Activated naive CD4-positive, alpha-beta T cell (primary cell): ENCODE measurements at regions not wholly inside any gene's neighbourhood (a gene's known extent, or its start where the extent isn't known, plus 50 kb on each side); places are given as distances from the start of the nearest gene placed in this dataset.
"Not testable (repeated sequence)": the region's sequence is repeated elsewhere in the genome, so short reads cannot be mapped to it uniquely, and the experiment has no call there.

Experiments
- DNase-seq, 4 experiments: peaks; one replicate each; lab custom pipeline; 2025; lab: John Stamatoyannopoulos, UW

DNA sequence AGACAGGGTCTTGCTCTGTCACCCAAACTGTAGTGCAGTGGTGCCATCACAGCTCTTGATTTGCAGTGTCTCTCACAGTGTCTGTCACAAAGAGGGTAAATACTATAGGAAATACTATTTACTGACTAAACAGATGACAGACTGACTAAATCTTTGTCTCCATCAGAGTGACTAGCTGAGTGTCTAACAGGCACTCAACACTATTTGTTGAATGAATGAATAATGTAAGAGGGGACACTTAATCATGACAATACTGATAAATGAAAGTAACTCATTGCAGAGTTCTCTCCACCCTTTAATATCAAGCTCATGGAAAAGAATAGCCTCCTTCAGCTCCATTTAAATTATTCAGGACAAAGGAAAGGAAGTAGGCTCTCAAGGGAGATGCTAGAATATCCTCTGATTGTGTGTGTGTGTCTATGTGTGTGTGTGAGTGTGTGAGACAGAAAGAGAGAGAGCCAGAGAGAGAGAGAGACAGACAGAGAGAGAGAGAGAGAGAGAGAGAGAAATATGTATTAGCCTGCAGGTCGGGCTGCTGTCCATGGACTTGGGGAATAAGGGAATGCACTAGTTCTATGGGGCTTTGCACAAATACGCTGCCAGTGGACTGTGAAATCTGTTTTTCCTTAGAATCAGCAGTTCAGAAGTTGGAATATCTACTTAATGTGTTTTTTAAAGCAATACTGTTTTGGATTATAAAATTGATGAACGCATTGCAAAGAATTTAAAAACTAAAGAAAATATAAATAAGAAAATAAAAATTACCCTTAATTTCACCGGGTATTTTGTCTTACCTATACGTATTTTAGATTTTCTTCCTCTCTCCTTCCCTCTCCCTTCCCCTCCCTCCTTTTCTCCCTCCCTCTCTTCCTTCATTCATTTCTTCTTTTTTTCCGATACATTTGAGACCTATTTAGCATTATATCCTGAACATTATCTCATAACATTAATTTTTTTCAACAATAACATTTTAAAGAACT, 132.9 kb upstream of the LRIG1 start:
- no peak for DNase-seq

GRCh38 chr3:66638717-66639116, 137.9 kb upstream of the LRIG1 start:
- DNase-seq, result no peak

DNA sequence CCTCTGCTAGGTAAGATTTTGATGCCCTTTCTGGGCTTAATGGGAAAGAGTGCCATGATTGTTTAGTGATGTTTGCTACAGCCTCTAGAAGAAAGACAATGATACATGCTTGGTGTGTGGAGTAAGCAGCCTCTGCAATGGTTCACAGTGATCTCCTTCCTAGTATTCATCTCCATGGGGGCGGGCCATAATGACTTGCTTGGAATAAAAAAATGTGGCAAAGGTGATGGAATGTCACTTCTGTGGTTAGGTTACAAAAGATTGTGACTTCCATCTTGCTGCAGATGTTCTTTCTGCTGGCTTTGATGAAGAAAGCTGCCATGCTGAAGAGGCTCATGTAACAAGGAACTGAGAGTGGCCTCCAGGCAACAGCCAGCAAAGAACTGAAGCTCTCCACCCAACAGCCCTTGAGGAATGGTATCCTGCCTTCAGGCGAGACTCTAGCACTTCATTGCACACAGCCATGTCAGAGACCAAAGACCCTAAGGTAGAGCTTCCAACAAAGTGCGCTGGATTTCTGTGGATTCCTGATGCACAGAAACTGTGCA, 139.1 kb upstream of the LRIG1 start:
- DNase-seq, result no peak

DNA sequence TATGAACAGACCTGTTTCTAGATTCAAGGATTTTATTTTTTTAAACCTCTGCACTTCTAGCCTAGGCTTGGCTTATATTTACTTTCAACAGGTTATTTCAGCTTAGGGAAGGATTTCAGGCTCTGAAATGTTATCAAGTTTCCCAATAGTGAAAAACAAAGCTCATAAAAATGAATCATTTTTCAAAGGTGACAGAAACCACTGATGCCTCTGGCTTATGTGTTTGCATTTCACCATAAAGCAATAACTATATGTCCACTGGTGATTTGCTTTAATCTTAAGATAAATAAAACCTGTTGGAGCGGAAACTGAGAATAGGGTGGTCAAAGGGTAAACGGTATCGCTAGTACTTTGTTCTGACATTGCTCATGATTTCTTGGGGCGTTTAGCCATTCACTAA, 141.2 kb upstream of the LRIG1 start:
- DNase-seq, result no peak

DNA sequence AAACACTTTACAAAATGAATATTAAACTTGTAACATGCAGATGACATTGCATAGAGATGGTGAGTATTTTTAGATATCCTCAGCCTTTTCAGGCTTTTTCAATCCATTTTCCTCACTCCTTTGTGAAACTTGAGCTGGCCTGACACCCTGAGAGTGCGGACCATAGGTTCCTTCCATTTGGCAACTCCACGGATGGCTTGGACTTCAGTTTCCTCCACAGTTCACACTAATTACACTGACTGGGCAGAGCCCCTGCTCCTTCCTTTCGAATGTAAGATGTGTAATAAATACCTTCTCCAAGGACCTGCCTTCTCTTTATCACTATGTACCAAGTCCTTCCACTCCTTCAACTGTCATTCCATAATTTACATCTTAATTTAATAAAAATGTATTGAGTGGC, 141.7 kb upstream of the LRIG1 start:
- no peak for DNase-seq

GRCh38 chr3:66644549-66644948, 143.7 kb upstream of the LRIG1 start:
- no peak for DNase-seq

DNA sequence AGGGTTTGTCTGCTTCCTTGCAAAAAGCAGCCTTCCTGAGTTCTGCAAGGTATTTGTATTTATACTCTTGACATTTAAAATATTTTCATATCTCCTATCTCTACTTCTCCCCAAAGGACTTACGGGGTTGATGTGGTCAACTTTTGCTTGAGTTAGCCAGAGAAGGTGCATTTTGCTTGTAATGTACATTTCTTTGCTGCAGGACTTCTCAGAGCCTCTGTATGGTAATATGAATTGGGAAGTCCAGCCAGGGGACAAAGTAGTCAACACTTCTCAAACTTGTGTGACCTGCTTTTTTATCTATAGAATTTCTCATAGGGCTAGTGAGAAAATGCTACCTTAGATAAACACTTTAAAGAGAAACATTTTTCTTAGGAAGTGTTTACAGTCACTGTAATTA, 148.2 kb upstream of the LRIG1 start:
- DNase-seq, result no peak

GRCh38 chr3:66651520-66651919, 150.7 kb upstream of the LRIG1 start:
- not testable (repeated sequence) for DNase-seq

- DNase-seq, result not testable (repeated sequence)
These were observed 151.3 kb upstream of the LRIG1 start for GRCh38 chr3:66652100-66652499.

DNA sequence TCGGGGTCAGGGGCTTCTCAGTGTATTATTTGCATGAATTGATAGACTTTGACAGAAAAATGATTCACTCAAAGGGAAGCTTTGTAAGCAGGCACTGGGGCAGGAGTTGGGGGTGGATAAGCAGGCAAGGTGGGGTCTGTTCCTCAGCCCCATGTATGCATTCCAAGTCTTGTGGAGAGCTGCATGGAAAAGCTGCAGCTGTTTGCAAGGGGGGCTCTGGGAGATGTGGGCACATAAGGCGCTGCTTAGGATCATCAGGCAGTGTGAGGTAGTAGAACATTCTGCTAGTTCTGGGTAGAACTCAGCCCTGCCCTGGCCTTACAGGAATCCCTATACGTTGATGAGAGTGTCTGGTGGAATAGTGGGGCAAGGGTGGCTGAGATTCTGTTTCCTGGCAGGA, 154.2 kb upstream of the LRIG1 start:
- DNase-seq, result no peak

- DNase-seq, result no peak
These were observed 154.8 kb upstream of the LRIG1 start for GRCh38 chr3:66655671-66656070.

GRCh38 chr3:66656609-66657008, 155.8 kb upstream of the LRIG1 start:
- DNase-seq, result no peak

DNA sequence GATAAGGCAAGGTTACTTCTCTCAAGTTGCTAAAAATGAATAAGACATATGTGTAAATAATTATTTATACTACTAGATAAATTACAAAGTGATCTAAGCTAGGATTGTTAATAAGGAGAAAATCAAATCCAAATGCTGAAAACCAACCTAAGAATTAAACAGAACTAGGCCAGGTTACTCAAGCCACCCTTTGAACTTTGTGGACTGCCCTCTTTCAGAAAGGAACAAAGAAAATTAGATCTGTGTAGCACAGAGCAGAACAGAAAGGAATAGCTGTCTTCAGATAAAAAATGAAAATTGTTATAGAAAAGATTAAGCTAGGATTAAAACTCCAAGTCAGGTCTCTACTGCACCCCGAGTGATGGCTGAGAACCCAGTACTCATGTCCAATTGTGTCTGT, 158.2 kb upstream of the LRIG1 start:
- no peak for DNase-seq

DNA sequence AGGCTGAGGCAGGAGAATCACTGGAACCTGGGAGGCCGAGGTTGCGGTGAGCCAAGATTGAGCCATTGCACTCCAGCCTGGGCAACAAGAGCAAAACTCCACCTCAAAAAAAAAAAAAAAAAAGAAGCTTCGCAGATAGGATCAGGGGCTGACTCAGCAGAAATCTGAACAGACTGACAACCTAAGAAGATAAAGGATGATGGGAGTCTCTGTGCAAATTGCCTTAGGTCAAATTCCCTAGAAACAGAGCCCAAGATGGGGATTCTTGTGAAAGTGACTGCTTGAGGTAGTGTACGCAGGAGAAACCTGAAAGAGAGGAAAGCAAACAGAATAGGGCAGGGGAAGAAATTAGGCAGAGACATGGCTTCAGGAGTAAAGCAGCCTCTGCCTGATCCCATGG, 160.8 kb upstream of the LRIG1 start:
- DNase-seq, result no peak

GRCh38 chr3:66662894-66663293, 162.1 kb upstream of the LRIG1 start:
- no peak for DNase-seq

DNA sequence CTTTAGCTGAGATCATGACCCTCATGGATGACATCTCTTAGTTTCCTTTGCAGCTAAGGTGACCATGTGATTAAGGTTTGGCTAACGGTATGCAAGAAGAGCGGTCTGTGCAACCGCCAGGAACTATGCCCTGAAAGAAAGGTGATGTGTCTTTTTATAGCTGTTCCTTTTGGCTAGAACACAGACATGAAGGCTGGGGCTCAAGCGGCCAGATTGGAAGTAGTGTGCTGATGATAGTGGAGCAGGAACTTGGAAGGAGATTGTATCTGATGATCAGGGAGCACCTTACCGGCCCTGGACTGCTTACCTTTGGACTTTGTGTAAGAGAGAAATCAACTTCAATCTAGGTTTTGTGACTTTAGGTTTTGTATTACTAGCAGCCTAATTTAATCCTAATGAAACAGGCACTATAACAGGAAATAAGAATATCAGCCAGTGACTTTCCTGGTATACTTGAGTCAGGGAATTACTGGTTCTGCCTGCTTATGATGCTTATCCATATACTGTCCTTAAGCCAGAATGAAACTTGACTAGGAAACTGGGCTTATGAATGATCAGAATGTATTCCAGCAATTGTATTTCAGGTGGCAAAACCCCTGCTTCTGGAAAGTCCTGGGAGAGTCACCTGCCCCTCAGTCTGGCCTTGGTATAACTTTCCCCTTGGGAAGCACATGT, 164.3 kb upstream of the LRIG1 start:
- no peak for DNase-seq

DNA sequence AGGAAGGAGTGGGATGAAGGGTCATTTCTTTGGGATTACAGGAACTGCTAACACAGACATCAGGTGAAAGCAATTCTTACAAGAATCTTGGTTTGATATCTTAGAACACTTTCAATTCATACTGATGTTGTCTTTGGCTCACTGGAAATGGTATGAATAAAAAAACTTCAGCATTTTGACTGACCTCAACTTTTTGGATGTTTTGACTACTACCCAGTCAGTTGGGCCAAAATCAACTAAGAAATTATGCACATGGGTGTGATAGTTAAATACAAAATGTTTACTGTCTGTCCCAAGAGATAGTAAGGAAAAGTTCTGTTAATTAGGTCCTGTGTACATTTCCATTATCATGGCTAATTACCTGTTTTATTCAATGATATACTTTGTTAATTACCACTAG, 165.5 kb upstream of the LRIG1 start:
- no peak for DNase-seq

DNA sequence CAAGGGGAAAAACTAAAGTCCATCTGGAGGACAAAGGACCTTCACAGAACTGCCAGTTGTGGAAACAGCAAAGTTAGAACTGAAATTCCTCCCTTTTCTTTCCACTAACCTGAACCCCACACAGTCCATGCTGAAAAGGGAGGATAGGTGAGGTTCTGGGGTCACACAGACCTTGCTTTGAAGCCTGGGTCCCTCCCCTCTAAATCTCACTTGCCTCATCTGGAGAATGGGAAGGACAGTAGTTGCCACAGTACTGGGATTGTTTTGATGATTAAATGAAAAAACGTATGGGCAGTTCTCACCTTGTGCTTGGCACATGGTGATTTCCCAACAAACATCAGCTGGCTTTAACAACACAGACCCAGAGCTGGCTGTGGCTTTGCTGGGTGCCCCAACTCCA, 166.4 kb upstream of the LRIG1 start:
- no peak for DNase-seq

- DNase-seq, result no peak
These were observed 170.5 kb upstream of the LRIG1 start for GRCh38 chr3:66671291-66671690.

GRCh38 chr3:66672830-66673229, 172.0 kb upstream of the LRIG1 start:
- DNase-seq, result no peak

DNA sequence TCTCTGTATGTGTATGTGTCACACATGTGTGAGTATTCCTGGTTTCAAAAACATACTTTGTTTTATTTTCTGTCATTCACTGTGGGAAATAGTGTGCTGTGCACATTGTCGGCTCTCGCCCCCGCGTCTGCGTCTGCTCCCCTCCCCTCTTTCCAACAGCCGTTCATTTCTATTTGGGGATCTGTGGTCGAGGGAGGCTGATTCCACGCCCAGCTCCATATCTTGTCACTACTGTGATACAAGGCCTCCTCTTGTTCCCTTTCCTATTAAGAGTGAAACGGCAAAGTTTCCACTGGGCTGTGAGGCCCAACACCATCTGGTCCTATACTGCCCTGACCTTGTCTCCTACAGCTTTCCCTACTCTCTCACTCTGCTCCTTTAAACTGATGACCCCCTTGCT, 172.5 kb upstream of the LRIG1 start:
- DNase-seq, result no peak

GRCh38 chr3:66675366-66675765, 174.5 kb upstream of the LRIG1 start:
- no peak for DNase-seq
